Nephron progenitor cell (in vitro differentiated cells): ENCODE measurements at regions not wholly inside any gene's neighbourhood (a gene's known extent, or its start where the extent isn't known, plus 50 kb on each side); places are given as distances from the start of the nearest gene placed in this dataset.

Experiments used
- DNase-seq: peaks from one replicate; pipeline ENCODE4 v3.0.0; 2021
- H3K27ac Mint-ChIP-seq: 2 replicates; pipeline ENCODE4 v1.8.0; 2021; ENCODE audit warnings: mild to moderate bottlenecking, moderate library complexity, mixed read lengths
- H3K27me3 Mint-ChIP-seq: 2 replicates; pipeline ENCODE4 v1.8.0; 2021; ENCODE audit warnings: mild to moderate bottlenecking, low read depth, mixed read lengths; ENCODE audit not compliant: poor library complexity
- H3K36me3 Mint-ChIP-seq: 2 replicates; pipeline ENCODE4 v1.8.0; 2021; ENCODE audit warnings: low read depth, mixed read lengths
- H3K4me1 Mint-ChIP-seq: 2 replicates; pipeline ENCODE4 v1.8.0; 2021; ENCODE audit warnings: mixed read lengths
- H3K4me3 Mint-ChIP-seq: 2 replicates; pipeline ENCODE4 v1.8.0; 2021; ENCODE audit warnings: mild to moderate bottlenecking, moderate library complexity, mixed read lengths
- H3K9me3 Mint-ChIP-seq: 2 replicates; pipeline ENCODE4 v1.8.0; 2021; ENCODE audit warnings: mild to moderate bottlenecking, moderate library complexity, mixed read lengths
- TF ChIP-seq, protein P1 (sequence below): fragments of 200-600 bp; sonication (generic); IDR thresholded peaks from 2 replicates; pipeline ENCODE4 v1.5.0; 2021; ENCODE audit warnings: antibody characterized with exemption

DNA sequence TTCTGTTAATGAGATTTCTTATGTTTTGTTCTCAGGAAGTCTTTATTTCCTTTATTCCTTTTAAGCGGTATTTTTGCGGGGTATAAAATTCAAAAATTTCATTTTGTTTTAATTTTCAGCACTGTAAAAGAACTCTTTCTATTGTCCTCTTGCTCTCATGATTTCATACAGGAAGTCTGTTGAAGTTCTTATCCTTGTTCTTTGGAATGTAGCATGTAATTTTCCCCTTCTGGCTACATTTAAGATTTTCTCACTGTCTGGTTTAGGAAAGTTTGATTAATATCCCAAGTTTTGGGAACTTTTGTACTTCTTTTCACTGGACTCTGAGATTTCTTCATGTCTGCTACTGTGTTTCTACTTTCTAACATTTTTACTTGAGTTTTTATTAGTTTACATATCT, 581.4 kb upstream of the GJE1 start:
- no peak overlapping the region for H3K4me3 Mint-ChIP-seq
- peaks cover 24% of the 10 kb centered on the region for H3K9me3 Mint-ChIP-seq
- TF ChIP-seq, protein P1, sequence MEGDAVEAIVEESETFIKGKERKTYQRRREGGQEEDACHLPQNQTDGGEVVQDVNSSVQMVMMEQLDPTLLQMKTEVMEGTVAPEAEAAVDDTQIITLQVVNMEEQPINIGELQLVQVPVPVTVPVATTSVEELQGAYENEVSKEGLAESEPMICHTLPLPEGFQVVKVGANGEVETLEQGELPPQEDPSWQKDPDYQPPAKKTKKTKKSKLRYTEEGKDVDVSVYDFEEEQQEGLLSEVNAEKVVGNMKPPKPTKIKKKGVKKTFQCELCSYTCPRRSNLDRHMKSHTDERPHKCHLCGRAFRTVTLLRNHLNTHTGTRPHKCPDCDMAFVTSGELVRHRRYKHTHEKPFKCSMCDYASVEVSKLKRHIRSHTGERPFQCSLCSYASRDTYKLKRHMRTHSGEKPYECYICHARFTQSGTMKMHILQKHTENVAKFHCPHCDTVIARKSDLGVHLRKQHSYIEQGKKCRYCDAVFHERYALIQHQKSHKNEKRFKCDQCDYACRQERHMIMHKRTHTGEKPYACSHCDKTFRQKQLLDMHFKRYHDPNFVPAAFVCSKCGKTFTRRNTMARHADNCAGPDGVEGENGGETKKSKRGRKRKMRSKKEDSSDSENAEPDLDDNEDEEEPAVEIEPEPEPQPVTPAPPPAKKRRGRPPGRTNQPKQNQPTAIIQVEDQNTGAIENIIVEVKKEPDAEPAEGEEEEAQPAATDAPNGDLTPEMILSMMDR, result no peak
- H3K4me1 Mint-ChIP-seq, result no peaks in the 10 kb centered on the region
- no peak for DNase-seq
- no peaks in the 10 kb centered on the region for H3K36me3 Mint-ChIP-seq
- no peak overlapping the region for H3K27ac Mint-ChIP-seq
- H3K27me3 Mint-ChIP-seq, result no peaks in the 10 kb centered on the region

DNA sequence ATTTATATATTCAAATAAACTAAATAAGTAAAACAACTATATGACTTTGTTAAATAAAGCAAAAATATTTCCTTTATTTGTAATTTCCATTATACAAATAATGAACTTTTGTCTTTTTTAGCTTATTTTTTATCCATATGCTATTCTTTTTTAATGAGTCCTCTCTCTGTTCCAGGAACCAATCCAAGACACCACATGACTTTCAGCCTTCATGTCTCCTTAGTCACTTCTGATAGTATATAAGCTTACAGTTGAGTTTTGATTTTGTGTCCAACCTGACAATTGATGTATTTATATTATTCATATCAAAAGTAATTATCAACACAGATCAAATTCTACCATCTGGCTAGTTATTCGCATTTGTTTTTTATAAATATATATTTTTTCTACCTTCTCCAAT, 582.3 kb upstream of the GJE1 start:
- TF ChIP-seq, protein P1, result no peak
- Mint-ChIP-seq H3K9me3 (peaks cover 28% of the 10 kb centered on the region), H3K4me1 (no peaks in the 10 kb centered on the region), H3K27ac (no peak overlapping the region), H3K36me3 (no peaks in the 10 kb centered on the region), H3K4me3 (no peak overlapping the region), H3K27me3 (no peaks in the 10 kb centered on the region)
- DNase-seq, result no peak

GRCh38 chr6:141548966-141549365, 583.8 kb upstream of the GJE1 start:
- H3K27ac Mint-ChIP-seq, result no peak overlapping the region
- peaks cover 28% of the 10 kb centered on the region for H3K9me3 Mint-ChIP-seq
- TF ChIP-seq, protein P1, result no peak
- H3K36me3 Mint-ChIP-seq, result no peaks in the 10 kb centered on the region
- H3K4me3 Mint-ChIP-seq, result no peak overlapping the region
- no peaks in the 10 kb centered on the region for H3K4me1 Mint-ChIP-seq
- no peaks in the 10 kb centered on the region for H3K27me3 Mint-ChIP-seq
- no peak for DNase-seq

DNA sequence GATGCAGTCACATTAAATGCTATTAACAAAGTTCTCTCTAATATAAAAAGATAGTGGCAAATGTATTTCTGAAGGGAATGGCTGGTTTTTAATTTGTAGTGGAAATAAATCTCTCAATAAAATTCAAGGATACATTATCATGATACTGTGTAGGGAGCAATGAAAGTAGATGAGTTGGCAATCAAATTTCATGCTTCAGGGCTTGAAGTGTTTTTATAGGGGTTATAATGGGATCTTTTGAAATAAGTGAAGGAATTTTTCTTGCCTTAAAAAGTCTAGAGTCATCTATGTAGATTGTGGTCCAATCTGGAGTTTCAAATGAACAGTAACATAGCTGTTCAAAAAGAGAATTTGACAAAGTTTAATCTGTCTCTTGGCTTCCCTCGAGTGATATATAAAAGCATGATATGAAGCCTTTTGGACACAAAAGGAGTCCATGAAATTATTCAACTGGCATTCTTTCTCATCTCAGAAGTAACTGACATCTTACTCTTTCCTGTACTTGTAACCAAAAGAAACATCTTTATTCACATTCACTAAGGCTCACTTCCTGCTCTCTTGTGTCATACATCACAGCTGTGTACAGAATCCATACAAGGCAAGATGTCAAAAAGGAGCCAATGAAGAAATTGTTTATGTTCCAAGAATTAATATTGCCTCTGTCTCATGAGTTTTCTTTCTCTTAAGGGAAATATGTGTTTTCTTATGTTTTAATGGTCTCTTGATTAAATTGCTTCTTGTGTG, 591.0 kb upstream of the GJE1 start:
- Mint-ChIP-seq H3K9me3 (peaks cover 4% of the 10 kb centered on the region), H3K4me1 (peaks cover 21% of the 10 kb centered on the region), H3K27ac (no peak overlapping the region), H3K36me3 (no peaks in the 10 kb centered on the region), H3K27me3 (no peaks in the 10 kb centered on the region), H3K4me3 (no peak overlapping the region)
- no peak for DNase-seq
- TF ChIP-seq, protein P1, result no peak

GRCh38 chr6:141540207-141540606, 592.5 kb upstream of the GJE1 start:
- no peak for DNase-seq
- Mint-ChIP-seq H3K4me1 (peaks cover 21% of the 10 kb centered on the region), H3K27ac (no peak overlapping the region), H3K36me3 (no peaks in the 10 kb centered on the region), H3K27me3 (no peaks in the 10 kb centered on the region), H3K4me3 (no peak overlapping the region), H3K9me3 (no peaks in the 10 kb centered on the region)
- TF ChIP-seq, protein P1, result no peak

GRCh38 chr6:141539617-141540016, 593.1 kb upstream of the GJE1 start:
- H3K36me3 Mint-ChIP-seq, result no peaks in the 10 kb centered on the region
- H3K27ac Mint-ChIP-seq, result no peak overlapping the region
- peaks cover 21% of the 10 kb centered on the region for H3K4me1 Mint-ChIP-seq
- DNase-seq, result no peak
- no peaks in the 10 kb centered on the region for H3K9me3 Mint-ChIP-seq
- TF ChIP-seq, protein P1, result no peak
- H3K27me3 Mint-ChIP-seq, result no peaks in the 10 kb centered on the region
- H3K4me3 Mint-ChIP-seq, result no peak overlapping the region
